Activated CD4-positive, CD25-positive, alpha-beta regulatory T cell treated with anti-CD3 and anti-CD28 coated beads, Interleukin-2, amount 50 U/mL, for 72 hours (primary cell): ENCODE measurements at regions not wholly inside any gene's neighbourhood (a gene's known extent, or its start where the extent isn't known, plus 50 kb on each side); places are given as distances from the start of the nearest gene placed in this dataset.

Source experiments
- DNase-seq: peaks from one replicate; pipeline ENCODE4 v3.0.0; 2021

DNA sequence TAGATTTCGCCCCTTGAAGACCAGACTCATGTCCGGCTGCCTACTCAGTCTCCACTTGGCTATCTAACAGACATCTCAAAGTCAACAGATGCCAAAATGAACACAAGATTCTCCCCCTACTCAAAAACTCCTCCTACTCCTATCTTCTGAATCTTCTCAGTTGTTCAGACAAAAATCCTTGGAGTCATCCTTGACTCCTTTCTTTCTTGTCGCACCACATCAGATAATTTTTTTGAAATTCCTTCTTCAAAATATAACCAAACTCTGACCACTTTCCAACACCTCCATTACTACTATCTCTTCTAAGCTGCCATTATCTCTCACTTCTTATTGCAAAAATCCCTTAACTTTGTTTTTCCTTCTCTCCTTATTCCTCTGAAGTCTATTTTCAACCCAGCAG lies 141.9 kb upstream of the SLC7A14 start:
- no peak for DNase-seq

DNA sequence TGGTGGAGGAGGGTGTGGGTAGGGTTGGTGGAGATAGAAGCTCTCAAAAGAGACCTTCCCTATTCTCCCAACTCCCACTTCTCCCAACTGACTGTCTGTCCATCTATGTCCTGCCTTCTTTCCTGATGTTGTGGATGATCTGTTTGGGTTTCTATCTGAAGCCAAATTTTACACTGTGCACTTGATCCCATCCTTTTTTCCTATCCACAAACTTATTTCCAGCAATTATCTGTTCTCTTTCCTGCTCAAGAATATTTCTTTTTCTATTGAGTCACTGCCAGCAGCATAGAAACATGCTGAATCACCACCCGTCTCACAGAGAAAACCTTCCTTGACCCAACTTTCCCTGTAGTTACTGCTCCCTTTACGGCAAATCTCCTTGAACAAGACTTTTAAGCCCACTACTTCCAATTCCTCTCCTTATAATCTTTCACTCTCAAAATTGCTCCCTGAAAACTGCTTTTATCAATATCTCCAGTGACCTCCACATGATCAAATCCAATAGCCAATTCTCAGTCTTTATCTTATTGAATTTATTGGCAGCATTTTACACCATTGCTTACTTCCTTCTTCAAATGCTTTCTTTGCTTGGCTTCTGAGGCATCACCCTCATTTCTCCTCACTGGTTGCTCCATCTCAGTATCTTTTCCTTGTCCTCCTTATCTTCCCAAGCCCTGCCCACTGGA lies 141.2 kb upstream of the SLC7A14 start:
- no peak for DNase-seq

GRCh38 chr3:170725285-170725731 lies 139.4 kb upstream of the SLC7A14 start:
- no peak for DNase-seq

- DNase-seq: no peak
Observed at GRCh38 chr3:170724599-170725280, 138.9 kb upstream of the SLC7A14 start.

GRCh38 chr3:170723241-170723640 lies 137.4 kb upstream of the SLC7A14 start:
- DNase-seq: no peak

- no peak for DNase-seq
Observed at GRCh38 chr3:170721563-170721962, 135.7 kb upstream of the SLC7A14 start.

DNA sequence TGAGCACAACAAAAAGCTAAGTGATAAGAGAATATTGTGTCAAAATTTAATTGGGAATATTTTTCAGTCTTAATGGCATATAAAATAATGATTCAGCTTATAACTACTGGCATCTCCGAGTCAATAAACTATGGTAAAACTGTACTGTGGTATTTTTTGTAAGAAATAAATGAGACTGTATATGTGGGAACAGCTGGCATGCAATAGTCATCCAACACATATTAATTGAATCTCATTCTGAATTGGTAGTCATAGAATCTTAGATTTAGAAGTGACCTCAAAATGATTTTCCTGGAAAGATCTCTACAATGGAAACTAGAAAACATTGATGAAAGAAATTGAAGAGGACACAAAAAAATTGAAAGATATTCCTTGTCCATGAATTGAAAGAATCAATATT lies 133.4 kb upstream of the SLC7A14 start:
- no peak for DNase-seq

DNA sequence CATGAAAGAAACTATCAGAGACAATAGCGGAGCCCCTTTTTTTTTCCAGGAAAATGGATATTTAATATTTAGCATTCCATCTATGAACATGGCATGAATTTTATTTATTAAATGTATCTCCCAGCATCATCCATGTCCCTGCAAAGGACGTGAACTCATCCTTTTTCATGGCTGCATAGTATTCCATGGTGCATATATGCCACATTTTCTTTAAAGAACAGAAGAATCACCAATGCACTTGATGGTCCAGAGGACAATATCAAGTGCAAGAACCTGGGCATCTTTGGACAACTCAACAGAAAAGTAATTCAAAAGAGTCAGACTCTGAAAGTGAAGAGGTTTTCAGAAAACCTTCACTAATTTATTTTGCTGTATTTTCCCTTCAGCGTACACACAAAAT lies 133.0 kb upstream of the SLC7A14 start:
- no peak for DNase-seq

DNA sequence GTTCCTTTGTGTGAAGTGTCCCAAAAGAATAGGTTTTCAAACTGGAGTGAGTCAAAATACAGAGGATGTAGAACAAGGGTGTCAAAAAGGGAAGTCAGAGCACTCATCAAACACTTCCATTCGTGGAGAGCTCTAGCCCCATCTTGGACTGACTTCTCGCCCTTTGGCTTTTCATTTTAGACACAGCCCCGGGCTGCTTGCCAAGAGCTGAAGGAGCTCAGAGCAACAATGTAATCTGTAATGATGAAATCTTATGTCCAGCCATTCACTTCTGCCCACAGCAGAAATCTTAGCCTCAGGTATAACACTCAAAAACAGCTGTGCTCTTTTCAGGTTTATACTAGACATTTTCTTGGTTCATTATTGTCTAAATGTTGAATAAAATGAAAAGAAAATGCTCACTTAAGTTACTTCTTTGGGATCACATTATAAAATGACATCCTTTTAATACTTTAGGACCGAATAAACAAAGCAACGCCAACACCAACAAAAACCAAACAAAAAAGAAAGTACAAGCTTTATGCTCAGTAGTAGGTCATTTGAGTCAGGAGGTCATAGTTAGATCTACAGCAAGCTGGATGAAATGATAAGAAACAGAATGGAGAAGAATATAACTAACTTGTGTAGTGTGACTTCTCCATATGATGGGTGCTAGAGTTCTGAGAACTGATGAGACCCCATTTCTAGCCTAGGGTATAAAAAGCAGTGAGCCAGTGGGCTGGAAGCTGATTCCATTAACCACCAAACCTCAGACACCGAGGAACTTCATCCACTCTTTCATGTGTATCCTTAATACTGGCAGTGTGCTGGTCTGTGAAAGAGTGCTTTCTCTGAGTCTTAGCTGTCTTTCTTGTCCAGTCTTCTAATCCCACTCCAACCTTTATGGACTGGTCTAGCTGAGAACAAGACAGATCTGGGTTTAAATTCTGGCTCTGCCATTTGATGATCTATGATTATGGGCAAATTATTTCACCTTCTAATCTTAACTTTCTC lies 131.8 kb upstream of the SLC7A14 start:
- DNase-seq: no peak

DNA sequence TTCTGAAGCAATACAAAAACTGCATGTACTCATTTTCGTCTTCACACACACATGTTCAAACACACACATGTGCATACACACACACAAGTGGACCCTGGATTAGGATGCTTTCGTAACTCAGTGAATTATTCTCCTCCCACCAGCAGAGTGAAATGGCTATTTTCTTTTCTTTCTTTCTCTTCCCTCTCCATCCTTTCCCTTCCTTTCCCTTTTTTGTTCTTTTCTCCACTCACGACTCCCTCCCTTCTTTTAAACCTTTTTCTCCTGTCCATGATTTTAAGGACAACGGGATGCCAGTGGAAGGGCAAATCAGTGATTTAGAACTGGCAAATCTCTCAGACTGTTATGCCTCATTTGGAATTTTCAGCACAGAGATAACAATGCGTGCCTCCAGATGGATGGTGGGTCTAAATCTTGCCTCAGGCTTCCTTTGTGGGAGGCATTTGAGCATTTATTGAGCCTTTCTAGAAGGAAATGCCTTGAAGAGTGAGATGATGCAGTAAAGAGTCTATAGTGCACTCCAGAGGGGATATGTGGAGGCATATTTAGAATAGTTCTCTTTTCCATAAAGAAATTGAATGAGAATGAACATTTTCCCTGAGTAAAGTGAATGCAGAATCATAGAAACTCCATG lies 130.4 kb upstream of the SLC7A14 start:
- no peak for DNase-seq

DNA sequence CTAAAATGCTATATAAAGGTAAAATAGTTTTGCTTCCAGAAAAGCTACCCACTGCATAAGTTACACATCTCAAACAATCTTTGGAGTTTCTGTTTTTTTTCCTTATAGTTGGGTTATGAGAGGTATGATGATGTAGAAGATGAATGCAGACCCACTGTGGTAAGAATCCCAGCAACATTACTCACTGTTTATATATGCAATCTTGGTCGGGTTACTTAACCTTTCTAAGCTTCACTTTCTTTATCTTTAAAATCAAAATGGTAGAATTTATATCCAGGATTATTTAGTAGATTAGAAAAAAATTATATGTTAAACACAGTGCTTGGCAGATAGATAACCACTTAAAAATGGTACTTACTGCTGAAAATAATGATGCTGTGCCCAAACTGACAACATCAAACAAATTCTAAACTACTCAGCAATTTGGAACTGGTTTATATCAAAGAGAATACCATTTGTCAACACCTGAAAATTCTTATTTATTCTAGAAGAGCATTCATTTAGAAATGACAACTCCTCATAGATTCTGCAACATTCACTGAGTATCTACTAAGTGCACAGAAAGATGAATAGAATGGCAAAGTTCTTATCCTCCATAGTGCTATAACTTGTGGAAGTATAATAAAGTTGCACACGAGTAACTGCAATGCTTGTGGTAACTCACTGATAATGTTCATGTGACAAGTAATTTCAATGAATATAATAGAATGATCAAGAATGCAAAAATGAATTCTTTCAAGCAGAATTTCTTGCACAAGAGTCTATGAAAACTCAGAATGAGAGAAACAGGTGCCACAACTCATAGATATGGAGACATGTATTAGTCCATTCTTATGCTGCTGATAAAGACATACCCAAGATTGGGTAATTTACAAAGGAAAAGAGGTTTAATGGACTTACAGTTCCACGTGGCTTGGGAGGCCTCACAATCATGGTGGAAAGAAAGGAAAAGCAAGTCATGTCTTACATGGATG lies 129.0 kb upstream of the SLC7A14 start:
- no peak for DNase-seq

DNA sequence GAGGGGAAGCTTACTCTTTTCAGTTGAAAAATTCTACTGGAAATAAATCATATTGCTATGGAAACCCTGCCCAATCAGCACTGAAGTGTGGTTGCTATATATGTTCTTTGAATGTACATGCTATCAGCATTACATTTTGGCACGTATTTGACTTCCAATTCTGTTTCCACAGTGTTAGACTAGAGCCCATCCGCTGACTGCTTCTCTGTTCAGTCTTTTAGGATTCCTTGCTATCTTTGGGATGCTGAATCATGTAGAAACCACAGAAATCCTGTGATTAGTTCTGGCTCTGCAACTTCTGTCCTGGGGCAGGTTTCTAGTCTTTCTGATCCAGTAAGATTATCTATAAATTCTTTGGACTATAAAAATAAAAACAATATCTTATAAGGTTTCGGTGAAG lies 128.2 kb upstream of the SLC7A14 start:
- no peak for DNase-seq

GRCh38 chr3:170713653-170714052 lies 127.8 kb upstream of the SLC7A14 start:
- DNase-seq: no peak

DNA sequence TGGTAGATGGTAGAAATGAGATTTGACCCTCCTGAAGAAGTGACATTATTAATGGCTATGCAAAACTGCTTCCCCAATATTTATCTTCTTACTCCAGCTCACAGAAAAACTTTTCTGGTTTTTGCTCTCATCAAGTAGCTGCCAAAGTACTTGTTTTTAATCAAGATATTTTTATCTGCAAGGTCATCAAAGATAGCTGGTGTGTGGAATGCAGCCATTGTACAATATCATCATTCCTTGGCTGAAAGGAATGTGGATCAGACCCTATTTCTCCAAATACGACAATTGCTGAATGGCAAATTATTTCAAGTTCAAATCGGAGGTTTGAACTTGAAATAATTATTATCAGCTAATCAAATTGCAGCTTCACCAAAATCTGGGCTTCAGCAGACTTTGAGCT lies 126.9 kb upstream of the SLC7A14 start:
- DNase-seq: no peak

GRCh38 chr3:170712336-170712735 lies 126.5 kb upstream of the SLC7A14 start:
- no peak for DNase-seq

GRCh38 chr3:170711786-170712185 lies 125.9 kb upstream of the SLC7A14 start:
- no peak for DNase-seq

- DNase-seq: no peak
Observed at GRCh38 chr3:170709046-170709445, 123.2 kb upstream of the SLC7A14 start.

DNA sequence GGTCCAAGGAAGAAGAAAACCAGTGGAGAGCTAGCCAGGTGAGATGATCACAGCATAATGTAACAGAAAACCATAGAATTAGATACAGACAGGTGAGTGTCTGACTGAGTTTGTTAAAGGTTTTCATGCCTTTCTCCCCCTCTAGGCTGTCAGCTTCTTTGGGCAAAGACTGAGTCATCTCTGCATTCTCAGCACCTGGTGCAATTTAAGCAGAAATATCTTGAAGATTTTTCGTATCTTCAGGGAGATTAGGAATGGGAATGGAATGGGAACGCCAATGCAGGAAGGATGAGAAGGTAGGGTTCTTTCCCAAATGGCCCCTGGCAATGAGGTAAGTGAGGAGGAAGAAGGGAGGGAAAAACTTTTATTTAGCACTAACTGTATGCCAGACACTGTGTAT lies 122.0 kb upstream of the SLC7A14 start:
- no peak for DNase-seq

DNA sequence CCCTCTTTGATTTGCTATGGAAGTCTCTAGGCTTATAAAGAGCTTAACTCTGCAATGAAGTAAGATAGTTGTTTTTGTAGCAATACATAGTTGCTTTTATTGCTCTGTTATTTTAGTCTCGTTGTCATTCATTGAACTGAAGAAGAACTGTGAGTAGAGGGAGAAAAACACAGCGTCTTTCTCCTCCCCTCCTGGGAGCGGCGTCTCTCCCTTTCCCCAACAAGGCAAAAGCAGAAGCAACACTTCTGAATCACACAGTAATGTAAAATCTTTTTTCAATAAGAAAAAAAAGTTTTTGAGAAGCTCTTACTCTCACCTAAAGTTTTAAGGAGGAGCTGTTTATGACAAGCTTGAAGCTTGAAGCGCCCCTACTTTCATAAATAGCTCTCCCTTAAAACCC lies 119.3 kb upstream of the SLC7A14 start:
- DNase-seq: no peak

DNA sequence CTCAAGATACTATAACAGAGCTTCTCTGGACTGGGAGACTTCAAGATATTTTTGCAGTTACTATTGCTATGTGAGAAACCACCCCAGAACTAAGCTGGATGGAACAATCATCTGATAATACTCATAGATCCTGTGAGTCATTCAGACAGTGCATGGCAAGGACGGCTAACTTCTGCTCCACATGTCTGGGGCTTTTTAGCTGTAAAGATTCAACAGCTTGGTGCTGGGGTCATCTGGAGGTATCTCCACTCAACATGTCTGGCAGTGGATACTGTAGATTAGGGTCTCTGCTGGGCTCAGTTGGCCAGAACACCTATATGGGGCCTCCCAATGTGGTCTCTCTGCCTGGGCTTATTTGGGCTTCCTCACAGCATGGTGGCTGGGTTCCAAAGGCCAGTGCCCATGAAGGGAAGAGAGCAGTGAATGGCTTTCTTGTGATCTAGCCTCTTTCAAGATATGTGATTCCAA lies 117.3 kb upstream of the SLC7A14 start:
- DNase-seq: no peak
